Tibial artery (tissue), 4 donors: ENCODE measurements at regions not wholly inside any gene's neighbourhood (a gene's known extent, or its start where the extent isn't known, plus 50 kb on each side); places are given as distances from the start of the nearest gene placed in this dataset.

Source experiments
- DNase-seq, 2 donors: peaks; one replicate each; pipeline ENCODE4 v3.0.0-alpha.2; 2019
- H3K27ac ChIP-seq, 2 donors: fragments of 200-600 bp; sonication (generic) in 1 of 2; 1 replicate in 1 of 2; 2 replicates in 1 of 2; pipeline ENCODE4 v1.5.1; 2018 to 2019; ENCODE audit warnings: mild to moderate bottlenecking in 1 of 2
- H3K27me3 ChIP-seq, 2 donors: fragments of 200-600 bp; sonication (generic) in 1 of 2; one replicate each; pipeline versions ENCODE4 v1.5.1 to v1.6.0; 2016 to 2019
- H3K36me3 ChIP-seq, 3 donors: fragments of 200-600 bp; sonication (generic) in 2 of 3; one replicate each; pipeline ENCODE4 v1.5.1; 2016 to 2019; ENCODE audit warnings: mild to moderate bottlenecking in 2 of 3
- H3K4me1 ChIP-seq, 4 donors: fragments of 200-600 bp; sonication (generic) in 2 of 4; 1 replicate in 3 of 4; 2 replicates in 1 of 4; pipeline ENCODE4 v1.5.1; 2016 to 2019
- H3K4me3 ChIP-seq, 2 donors: fragments of 200-600 bp; sonication (generic) in 1 of 2; 1 replicate in 1 of 2; 2 replicates in 1 of 2; pipeline ENCODE4 v1.5.1; 2018 to 2019; ENCODE audit warnings: mild to moderate bottlenecking in 2 of 2
- H3K9me3 ChIP-seq, 3 donors: fragments of 200-600 bp; sonication (generic) in 1 of 3; one replicate each; pipeline ENCODE4 v1.5.1; 2016 to 2019
- intact Hi-C: fragments of 100-400 bp; cut with DNase I; formaldehyde crosslinking; loops from one replicate; pipeline ENCODE4 v1.15.0; 2023; ENCODE audit warnings: low total_unique reads
- TF ChIP-seq, protein P1 (sequence below), 2 experiments: fragments of 200-600 bp in 1 of 2; fragments of 450-650 bp in 1 of 2; IDR thresholded peaks; one replicate each; pipeline ENCODE4 v1.5.1; 2017 to 2019; ENCODE audit warnings: antibody characterized with exemption in 2 of 2, mild to moderate bottlenecking in 1 of 2, moderate library complexity in 1 of 2

GRCh38 chr16:76650582-76650981 is 373.4 kb downstream of the CNTNAP4 start:
- TF ChIP-seq, protein P1, sequence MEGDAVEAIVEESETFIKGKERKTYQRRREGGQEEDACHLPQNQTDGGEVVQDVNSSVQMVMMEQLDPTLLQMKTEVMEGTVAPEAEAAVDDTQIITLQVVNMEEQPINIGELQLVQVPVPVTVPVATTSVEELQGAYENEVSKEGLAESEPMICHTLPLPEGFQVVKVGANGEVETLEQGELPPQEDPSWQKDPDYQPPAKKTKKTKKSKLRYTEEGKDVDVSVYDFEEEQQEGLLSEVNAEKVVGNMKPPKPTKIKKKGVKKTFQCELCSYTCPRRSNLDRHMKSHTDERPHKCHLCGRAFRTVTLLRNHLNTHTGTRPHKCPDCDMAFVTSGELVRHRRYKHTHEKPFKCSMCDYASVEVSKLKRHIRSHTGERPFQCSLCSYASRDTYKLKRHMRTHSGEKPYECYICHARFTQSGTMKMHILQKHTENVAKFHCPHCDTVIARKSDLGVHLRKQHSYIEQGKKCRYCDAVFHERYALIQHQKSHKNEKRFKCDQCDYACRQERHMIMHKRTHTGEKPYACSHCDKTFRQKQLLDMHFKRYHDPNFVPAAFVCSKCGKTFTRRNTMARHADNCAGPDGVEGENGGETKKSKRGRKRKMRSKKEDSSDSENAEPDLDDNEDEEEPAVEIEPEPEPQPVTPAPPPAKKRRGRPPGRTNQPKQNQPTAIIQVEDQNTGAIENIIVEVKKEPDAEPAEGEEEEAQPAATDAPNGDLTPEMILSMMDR (IDR thresholded peaks at IDR 0.05) = no peak
- intact Hi-C loops = no loop called here
- no peaks in the 10 kb centered on the region for H3K4me1 ChIP-seq
- DNase-seq = no peak
- H3K27ac ChIP-seq = no peak overlapping the region
- no peak overlapping the region for H3K4me3 ChIP-seq
- H3K27me3 ChIP-seq = no peaks in the 10 kb centered on the region
- no peaks in the 10 kb centered on the region for H3K9me3 ChIP-seq
- no peaks in the 10 kb centered on the region for H3K36me3 ChIP-seq

DNA sequence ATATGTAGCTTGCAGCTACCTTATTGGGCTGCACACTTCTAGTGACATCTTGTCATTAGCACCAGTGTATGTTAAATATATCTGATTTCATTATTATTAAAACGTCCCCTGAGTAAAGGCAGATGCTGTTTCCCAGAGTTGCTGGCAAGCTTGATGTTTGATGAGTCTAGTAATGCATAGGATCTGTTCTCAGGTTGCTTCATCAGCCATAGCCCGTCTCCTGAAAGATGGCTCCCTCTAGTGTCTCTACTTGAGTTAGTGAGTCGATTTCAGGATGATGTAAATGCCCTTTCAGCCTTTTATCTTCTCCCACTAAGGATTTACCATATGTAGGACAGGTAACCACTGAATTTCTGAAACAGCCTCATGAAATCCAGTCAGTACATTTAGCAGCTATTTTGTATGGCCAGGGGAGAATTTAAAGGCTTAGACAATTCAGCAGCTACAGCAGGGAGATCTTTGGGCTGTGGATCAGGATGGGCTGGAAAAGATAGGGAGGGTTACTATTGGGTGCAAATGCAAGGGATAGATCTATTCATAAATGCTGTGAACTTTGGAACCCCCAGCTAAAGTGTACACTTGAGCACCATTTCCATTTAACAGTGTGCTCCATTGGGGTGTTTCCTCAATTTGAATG is 376.3 kb downstream of the CNTNAP4 start:
- H3K36me3 ChIP-seq = no peaks in the 10 kb centered on the region
- no peak overlapping the region for H3K4me3 ChIP-seq
- TF ChIP-seq, protein P1 (IDR thresholded peaks at IDR 0.05) = no peak
- no peak overlapping the region for H3K27ac ChIP-seq
- intact Hi-C loops = no loop called here
- H3K27me3 ChIP-seq = no peaks in the 10 kb centered on the region
- no peaks in the 10 kb centered on the region for H3K4me1 ChIP-seq
- no peaks in the 10 kb centered on the region for H3K9me3 ChIP-seq
- no peak for DNase-seq

- Histone ChIP-seq H3K36me3 (no peaks in the 10 kb centered on the region), H3K4me3 (no peak overlapping the region), H3K9me3 (no peaks in the 10 kb centered on the region), H3K4me1 (no peaks in the 10 kb centered on the region), H3K27me3 (no peaks in the 10 kb centered on the region), H3K27ac (no peak overlapping the region)
- no peak for DNase-seq
- TF ChIP-seq, protein P1 (IDR thresholded peaks at IDR 0.05) = no peak
- intact Hi-C loops = no loop called here
Observed at GRCh38 chr16:76654088-76654820, 377.1 kb downstream of the CNTNAP4 start.

- Histone ChIP-seq H3K9me3 (no peaks in the 10 kb centered on the region), H3K4me1 (no peaks in the 10 kb centered on the region), H3K27ac (no peak overlapping the region), H3K36me3 (no peaks in the 10 kb centered on the region), H3K27me3 (no peaks in the 10 kb centered on the region), H3K4me3 (no peak overlapping the region)
- TF ChIP-seq, protein P1 (IDR thresholded peaks at IDR 0.05) = no peak
- no peak for DNase-seq
- intact Hi-C loops = no loop called here
Observed at GRCh38 chr16:76656994-76657393, 379.8 kb downstream of the CNTNAP4 start.

GRCh38 chr16:76661691-76662235 is 384.6 kb downstream of the CNTNAP4 start:
- Histone ChIP-seq H3K9me3 (no peaks in the 10 kb centered on the region), H3K4me1 (no peaks in the 10 kb centered on the region), H3K27me3 (no peaks in the 10 kb centered on the region), H3K27ac (no peak overlapping the region), H3K36me3 (no peaks in the 10 kb centered on the region), H3K4me3 (no peak overlapping the region)
- intact Hi-C loops = no loop called here
- TF ChIP-seq, protein P1 (IDR thresholded peaks at IDR 0.05) = no peak
- no peak for DNase-seq
